HAP-1 (cell line): ENCODE measurements at regions not wholly inside any gene's neighbourhood (a gene's known extent, or its start where the extent isn't known, plus 50 kb on each side); places are given as distances from the start of the nearest gene placed in this dataset.

Experiments
- DNase-seq, 2 experiments: peaks; one replicate each; pipeline ENCODE4 v3.0.0-alpha.2; 2016 to 2020; ENCODE audit warnings: low spot score in 2 of 2
- H3K27me3 ChIP-seq: fragments of 250-450 bp; sonication (Bioruptor Pico); 2 replicates; pipeline ENCODE4 v1.5.1; 2020; ENCODE audit warnings: low read depth, mild to moderate bottlenecking, moderate library complexity
- H3K36me3 ChIP-seq: fragments of 250-450 bp; sonication (Bioruptor Pico); replicated peaks from 2 replicates; pipeline ENCODE4 v1.5.1; 2020; ENCODE audit warnings: mild to moderate bottlenecking
- H3K4me1 ChIP-seq: fragments of 250-450 bp; sonication (Bioruptor Pico); 2 replicates; pipeline ENCODE4 v1.5.1; 2020; ENCODE audit warnings: mild to moderate bottlenecking
- H3K4me3 ChIP-seq: fragments of 250-450 bp; sonication (Bioruptor Pico); 2 replicates; pipeline ENCODE4 v1.5.1; 2020; ENCODE audit warnings: mild to moderate bottlenecking, moderate library complexity
- H3K9me3 ChIP-seq: fragments of 250-450 bp; sonication (Bioruptor Pico); 2 replicates; pipeline ENCODE4 v1.5.1; 2020; ENCODE audit warnings: mild to moderate bottlenecking, moderate library complexity
- in situ Hi-C: fragments of 300-500 bp; cut with MboI; formaldehyde crosslinking; loops from 3 replicates; pipeline ENCODE4 v1.14.3; 2020; ENCODE audit warnings: low sequenced_read_pairs, inconsistent platforms, mixed read lengths

DNA sequence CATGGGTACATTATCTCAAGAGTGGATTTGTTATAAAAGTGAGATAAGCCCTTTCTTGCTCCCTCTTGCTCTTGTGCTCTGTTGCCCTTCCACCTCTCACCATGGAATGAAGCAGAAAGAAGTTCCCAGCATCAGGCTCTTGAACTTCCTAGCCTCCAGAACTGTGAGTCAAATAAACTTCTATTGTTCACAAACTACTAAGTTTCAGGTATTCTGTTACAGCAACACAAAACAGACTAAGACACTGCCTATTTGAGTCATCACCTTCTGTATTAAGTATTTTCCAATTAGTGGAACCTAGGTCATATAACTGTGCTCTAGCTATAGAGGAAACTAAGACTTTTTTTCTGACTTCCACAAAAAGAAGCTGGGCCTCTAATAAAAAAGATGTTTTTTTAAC is 201.2 kb upstream of the FOXG1 start:
- H3K36me3 ChIP-seq, result no peaks in the 10 kb centered on the region
- no peaks in the 10 kb centered on the region for H3K9me3 ChIP-seq
- no peaks in the 10 kb centered on the region for H3K4me1 ChIP-seq
- no peak for DNase-seq
- in situ Hi-C loops, result no loop called here
- H3K27me3 ChIP-seq, result no peaks in the 10 kb centered on the region
- H3K4me3 ChIP-seq, result no peak overlapping the region

- Histone ChIP-seq H3K9me3 (no peaks in the 10 kb centered on the region), H3K36me3 (no peaks in the 10 kb centered on the region), H3K4me3 (no peak overlapping the region), H3K27me3 (no peaks in the 10 kb centered on the region), H3K4me1 (no peaks in the 10 kb centered on the region)
- DNase-seq, result no peak
- in situ Hi-C loops, result no loop called here
Measured at GRCh38 chr14:28570391-28570790, 196.2 kb upstream of the FOXG1 start.

GRCh38 chr14:28571636-28572035 is 195.0 kb upstream of the FOXG1 start:
- DNase-seq, result no peak
- no peaks in the 10 kb centered on the region for H3K4me1 ChIP-seq

DNA sequence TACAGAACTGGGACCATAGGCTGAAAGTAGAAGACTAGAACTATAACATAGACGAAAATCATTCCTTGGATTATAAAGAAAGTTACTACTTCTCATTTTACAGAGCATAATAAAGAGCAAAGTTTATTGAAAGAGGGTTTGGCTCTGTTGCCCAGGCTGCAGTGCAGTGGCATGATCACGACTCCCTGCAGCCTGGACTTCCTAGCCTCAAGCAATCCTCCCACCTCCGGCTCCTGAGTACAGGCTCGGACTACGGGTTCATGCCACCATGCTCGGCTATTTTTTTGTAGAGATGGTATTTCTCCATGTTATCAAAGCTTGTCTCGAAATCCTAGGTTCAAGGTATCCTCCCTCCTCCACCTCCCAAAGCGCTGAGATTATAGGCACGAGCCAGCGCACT is 190.1 kb upstream of the FOXG1 start:
- no peaks in the 10 kb centered on the region for H3K27me3 ChIP-seq
- DNase-seq, result no peak
- in situ Hi-C loops, result no loop called here
- H3K36me3 ChIP-seq, result no peaks in the 10 kb centered on the region
- H3K4me1 ChIP-seq, result no peaks in the 10 kb centered on the region
- H3K4me3 ChIP-seq, result no peak overlapping the region
- H3K9me3 ChIP-seq, result no peaks in the 10 kb centered on the region

More at GRCh38 chr14:28571636-28572035, 195.0 kb upstream of the FOXG1 start:
- Histone ChIP-seq H3K36me3 (no peaks in the 10 kb centered on the region), H3K9me3 (no peaks in the 10 kb centered on the region), H3K4me3 (no peak overlapping the region), H3K27me3 (no peaks in the 10 kb centered on the region)
- in situ Hi-C loops, result no loop called here

GRCh38 chr14:28577187-28577586 is 189.4 kb upstream of the FOXG1 start:
- H3K36me3 ChIP-seq, result no peaks in the 10 kb centered on the region
- no peak for DNase-seq
- no peak overlapping the region for H3K4me3 ChIP-seq
- no peaks in the 10 kb centered on the region for H3K9me3 ChIP-seq
- in situ Hi-C loops, result no loop called here
- H3K4me1 ChIP-seq, result no peaks in the 10 kb centered on the region
- H3K27me3 ChIP-seq, result no peaks in the 10 kb centered on the region

- Histone ChIP-seq H3K27me3 (no peaks in the 10 kb centered on the region), H3K4me3 (no peak overlapping the region), H3K36me3 (no peaks in the 10 kb centered on the region), H3K9me3 (no peaks in the 10 kb centered on the region), H3K4me1 (no peaks in the 10 kb centered on the region)
- in situ Hi-C loops, result no loop called here
- DNase-seq, result no peak
Measured at GRCh38 chr14:28577711-28578131, 188.9 kb upstream of the FOXG1 start.

- Histone ChIP-seq H3K4me1 (no peaks in the 10 kb centered on the region), H3K4me3 (no peak overlapping the region), H3K36me3 (no peaks in the 10 kb centered on the region), H3K9me3 (no peaks in the 10 kb centered on the region), H3K27me3 (no peaks in the 10 kb centered on the region)
- in situ Hi-C loops, result no loop called here
- DNase-seq, result no peak
Measured at GRCh38 chr14:28584951-28585350, 181.6 kb upstream of the FOXG1 start.

GRCh38 chr14:28589792-28590191 is 176.8 kb upstream of the FOXG1 start:
- no peak for DNase-seq
- H3K27me3 ChIP-seq, result no peaks in the 10 kb centered on the region
- no peak overlapping the region for H3K4me3 ChIP-seq
- in situ Hi-C loops, result no loop called here
- H3K9me3 ChIP-seq, result no peaks in the 10 kb centered on the region
- no peaks in the 10 kb centered on the region for H3K4me1 ChIP-seq
- no peaks in the 10 kb centered on the region for H3K36me3 ChIP-seq

DNA sequence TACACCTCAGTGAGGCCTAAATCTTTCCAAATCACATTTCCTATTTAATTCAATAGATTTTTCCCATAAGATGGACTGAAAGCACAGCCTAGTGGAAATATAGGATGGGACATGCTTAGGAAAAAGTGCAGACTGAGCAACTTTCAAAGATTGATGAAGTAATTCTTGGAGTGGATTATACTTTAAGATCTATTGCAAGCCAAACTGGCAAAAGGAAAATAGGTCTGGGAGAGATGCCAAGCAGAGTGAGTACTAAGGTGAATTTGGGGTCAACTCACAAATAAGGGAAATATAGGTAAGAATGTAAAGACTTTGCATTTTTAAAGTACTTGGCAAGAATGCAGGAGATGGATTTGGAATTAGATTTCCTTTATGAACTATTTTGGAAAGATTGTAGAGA is 170.2 kb upstream of the FOXG1 start:
- DNase-seq, result no peak
- H3K36me3 ChIP-seq, result no peaks in the 10 kb centered on the region
- no peaks in the 10 kb centered on the region for H3K27me3 ChIP-seq
- H3K9me3 ChIP-seq, result no peaks in the 10 kb centered on the region
- H3K4me1 ChIP-seq, result no peaks in the 10 kb centered on the region
- no peak overlapping the region for H3K4me3 ChIP-seq
- in situ Hi-C loops, result no loop called here

GRCh38 chr14:28599191-28599590 is 167.4 kb upstream of the FOXG1 start:
- Histone ChIP-seq H3K36me3 (no peaks in the 10 kb centered on the region), H3K4me3 (no peak overlapping the region), H3K4me1 (no peaks in the 10 kb centered on the region), H3K27me3 (peaks cover 3% of the 10 kb centered on the region), H3K9me3 (no peaks in the 10 kb centered on the region)
- in situ Hi-C loops, result no loop called here
- DNase-seq, result no peak

DNA sequence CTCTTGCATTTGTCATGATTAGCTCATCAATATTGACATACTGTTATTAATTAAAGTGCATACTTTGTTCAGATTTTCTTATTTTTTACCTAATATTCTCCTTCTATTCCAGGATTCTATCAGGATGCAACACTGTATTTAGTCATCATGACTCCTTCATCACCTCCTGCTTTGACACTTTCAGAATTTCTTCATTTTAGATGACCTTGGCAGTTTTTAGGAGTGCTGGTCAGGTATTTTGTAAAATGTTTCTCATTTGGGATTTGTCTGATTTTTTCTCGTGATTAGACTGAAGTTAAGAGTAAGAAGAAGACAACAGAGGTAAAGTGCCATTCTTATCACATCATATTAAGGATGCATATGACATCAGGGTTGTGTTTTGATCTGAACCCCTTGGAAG is 167.0 kb upstream of the FOXG1 start:
- Histone ChIP-seq H3K36me3 (no peaks in the 10 kb centered on the region), H3K4me1 (no peaks in the 10 kb centered on the region), H3K4me3 (no peak overlapping the region), H3K27me3 (peaks cover 4% of the 10 kb centered on the region), H3K9me3 (no peaks in the 10 kb centered on the region)
- in situ Hi-C loops, result no loop called here
- no peak for DNase-seq

GRCh38 chr14:28603606-28604005 is 163.0 kb upstream of the FOXG1 start:
- DNase-seq, result no peak
- Histone ChIP-seq H3K36me3 (no peaks in the 10 kb centered on the region), H3K27me3 (peaks cover 4% of the 10 kb centered on the region), H3K9me3 (no peaks in the 10 kb centered on the region), H3K4me3 (no peak overlapping the region), H3K4me1 (no peaks in the 10 kb centered on the region)
- in situ Hi-C loops, result no loop called here

DNA sequence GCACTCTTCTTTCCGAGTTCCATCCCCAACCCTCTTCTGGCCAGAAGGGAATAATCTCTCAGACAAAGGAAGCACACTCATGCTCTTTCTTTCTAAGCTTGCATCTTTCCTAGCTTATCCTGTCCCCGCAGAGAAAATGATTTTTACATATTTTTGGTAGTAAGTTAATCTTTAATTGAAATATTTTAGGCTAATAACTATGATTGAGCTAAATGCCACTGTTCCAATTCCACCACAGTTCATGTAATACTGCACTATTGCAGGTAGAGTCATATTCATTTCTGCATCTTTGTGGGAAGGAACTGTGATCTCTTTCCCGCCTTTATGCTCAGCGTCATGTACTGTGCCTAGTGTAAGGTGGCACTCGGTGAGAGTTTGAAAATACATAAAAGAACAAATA is 158.9 kb upstream of the FOXG1 start:
- no peaks in the 10 kb centered on the region for H3K4me1 ChIP-seq
- DNase-seq, result no peak
- in situ Hi-C loops, result no loop called here
- no peaks in the 10 kb centered on the region for H3K9me3 ChIP-seq
- no peaks in the 10 kb centered on the region for H3K36me3 ChIP-seq
- H3K27me3 ChIP-seq, result peaks cover 4% of the 10 kb centered on the region
- H3K4me3 ChIP-seq, result no peak overlapping the region

- Histone ChIP-seq H3K4me3 (no peak overlapping the region), H3K36me3 (no peaks in the 10 kb centered on the region), H3K4me1 (no peaks in the 10 kb centered on the region), H3K27me3 (peaks cover 4% of the 10 kb centered on the region), H3K9me3 (no peaks in the 10 kb centered on the region)
- DNase-seq, result no peak
- in situ Hi-C loops, result no loop called here
Measured at GRCh38 chr14:28608443-28608842, 158.1 kb upstream of the FOXG1 start.
